ENCODE measurements at regions not wholly inside any gene's neighbourhood (a gene's known extent, or its start where the extent isn't known, plus 50 kb on each side); places are given as distances from the start of the nearest gene placed in this dataset.
"Not testable (repeated sequence)": the region's sequence is repeated elsewhere in the genome, so short reads cannot be mapped to it uniquely, and the experiment has no call there.

GRCh38 chr13:64546371-64546770 lies 2683.8 kb downstream of the PCDH9 start:
- no peak for DNase-seq

DNA sequence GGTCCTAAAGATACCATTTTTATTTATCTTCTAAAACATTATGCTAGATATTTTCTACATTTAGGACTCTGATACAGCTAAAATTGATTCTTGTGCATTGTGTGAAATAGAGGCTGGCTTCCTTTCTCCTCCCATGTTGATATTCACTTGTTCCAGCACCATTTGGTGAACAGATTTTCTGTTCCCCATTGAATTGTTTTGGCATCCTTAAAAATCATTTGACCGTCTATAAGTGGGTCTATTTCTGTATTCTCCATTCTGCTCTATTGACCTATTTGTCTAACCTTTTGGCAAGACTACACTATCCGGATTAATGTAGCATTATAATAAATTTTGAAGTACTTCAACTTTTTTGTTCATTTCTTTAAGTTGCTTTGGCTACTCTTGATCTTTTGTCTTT lies 2689.2 kb downstream of the PCDH9 start:
- DNase-seq = no peak

- no peak for DNase-seq
Observed at GRCh38 chr13:64540468-64540867, 2689.7 kb downstream of the PCDH9 start.

DNA sequence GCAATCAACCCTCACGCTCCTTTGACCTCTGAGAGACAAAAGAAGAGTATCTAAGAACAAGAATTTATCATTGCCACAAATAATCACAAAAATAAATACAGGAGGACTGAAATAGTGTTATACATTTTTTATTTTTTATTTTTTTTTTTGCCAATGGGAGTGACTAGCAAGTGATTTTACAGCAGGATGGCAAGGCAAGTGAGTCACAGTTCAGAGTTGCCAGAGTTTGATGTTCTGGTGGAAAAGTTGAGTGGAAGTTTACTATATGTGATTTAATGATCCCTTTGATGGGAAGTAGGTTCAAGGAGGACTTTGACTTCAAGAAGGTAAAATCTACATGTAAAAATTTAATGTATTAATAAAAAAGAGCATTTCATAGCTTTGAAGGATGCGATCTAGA lies 2691.4 kb downstream of the PCDH9 start:
- DNase-seq = no peak

GRCh38 chr13:64534302-64534701 lies 2695.8 kb downstream of the PCDH9 start:
- no peak for DNase-seq

DNA sequence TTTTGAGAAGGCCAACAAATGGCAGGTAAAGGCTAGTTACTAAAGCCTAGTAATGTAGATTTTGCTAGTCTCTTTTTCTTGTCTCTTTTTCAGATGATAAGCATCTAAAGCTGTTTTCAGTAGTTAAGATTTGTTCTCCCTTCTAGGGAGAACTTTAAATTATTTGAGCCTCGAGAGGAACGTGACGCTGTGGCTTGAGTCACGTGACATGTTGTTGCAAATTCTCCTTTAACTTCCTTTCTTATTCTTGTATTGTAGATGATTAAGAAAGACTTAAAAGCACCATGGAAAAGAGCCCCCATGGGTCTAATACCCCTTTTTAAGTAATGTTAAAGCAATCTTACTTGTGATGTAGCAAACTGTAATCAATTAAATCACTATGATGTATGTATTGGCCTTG lies 2698.7 kb downstream of the PCDH9 start:
- DNase-seq = no peak

DNA sequence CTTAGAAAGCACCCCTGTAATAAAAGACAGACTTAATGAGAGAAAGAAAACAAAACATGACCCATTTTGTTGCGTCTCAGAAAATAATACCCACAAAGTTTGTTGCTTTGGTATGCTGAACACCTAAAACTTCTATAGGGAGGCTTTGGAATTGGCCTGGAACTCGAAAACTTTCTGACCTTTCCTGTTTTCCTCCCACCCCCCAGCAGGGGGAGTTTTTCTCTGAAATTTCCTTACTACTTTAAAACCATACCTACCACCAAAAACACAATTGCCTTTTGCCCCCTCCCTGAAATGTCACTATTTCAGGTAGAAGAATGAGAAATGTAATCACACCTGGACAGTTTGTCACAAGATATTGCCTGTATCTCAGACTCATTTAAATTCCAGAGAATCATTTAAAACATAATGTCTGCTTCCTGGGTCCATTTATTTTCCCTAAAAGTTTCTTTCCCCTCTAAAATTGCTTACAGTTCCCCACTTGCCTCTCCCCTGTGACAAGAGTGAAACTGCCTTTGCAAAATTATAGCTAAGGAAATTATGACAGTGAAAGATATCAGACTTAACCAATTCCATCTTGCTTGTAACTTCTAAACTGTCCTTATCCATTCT lies 2700.2 kb downstream of the PCDH9 start:
- DNase-seq = no peak

DNA sequence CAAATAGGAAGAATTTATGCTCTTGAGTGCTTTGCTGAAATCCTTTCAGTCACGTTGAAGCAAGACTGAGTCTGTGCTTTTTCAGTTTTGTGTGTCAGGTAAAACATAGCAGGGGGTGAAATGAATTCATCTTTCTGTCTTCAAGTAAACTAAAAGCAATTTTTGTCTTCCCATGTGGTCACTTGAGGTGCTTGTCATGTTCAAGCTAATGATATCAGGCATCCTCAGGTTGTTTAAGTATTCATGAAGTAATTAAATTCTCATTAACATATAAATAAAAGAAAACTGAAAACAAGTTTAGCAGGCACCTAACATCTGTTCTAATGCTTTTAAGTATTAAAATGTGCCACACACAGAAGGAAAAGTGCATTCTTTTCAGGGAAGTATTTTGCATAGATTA lies 2701.3 kb downstream of the PCDH9 start:
- DNase-seq = no peak

DNA sequence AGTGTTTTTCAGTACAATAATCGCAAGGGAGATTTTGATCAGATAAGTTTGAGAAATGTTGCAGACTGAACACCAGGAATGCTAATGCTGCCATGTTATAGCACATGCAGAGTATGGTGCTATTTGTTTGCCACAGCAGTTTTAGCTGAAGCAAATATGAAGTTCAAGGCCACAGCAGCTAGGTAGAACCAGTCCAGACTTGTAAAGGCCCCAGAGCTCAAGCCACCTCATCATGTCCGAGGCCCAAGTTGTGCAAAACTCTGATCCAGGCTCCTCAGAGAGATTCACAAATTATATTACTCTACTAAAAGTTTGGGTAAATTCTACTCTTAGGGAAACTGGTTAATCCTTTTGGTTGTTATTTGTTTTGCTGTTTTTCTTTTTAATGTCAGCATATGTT lies 2702.6 kb downstream of the PCDH9 start:
- DNase-seq = no peak

GRCh38 chr13:64525687-64526086 lies 2704.4 kb downstream of the PCDH9 start:
- DNase-seq = no peak

DNA sequence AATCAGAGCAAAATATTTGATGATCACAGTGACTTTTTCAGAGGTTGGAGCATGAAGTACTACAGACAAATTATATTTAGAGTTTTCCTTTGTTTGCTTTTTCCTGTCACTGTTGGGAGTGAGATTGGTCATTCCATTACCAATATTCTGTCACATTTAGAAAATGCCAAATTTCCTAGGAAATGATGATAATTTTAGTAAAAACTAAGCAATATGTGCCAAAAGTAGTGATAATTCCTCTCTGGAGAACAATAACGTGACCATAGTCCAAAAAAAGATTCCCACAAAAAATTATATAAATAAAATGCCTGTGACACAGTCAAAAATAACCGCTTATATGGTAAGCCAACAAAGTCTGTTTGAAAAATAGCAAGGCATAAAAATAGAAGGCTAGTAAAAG lies 2719.4 kb downstream of the PCDH9 start:
- no peak for DNase-seq

GRCh38 chr13:64506246-64506645 lies 2723.9 kb downstream of the PCDH9 start:
- no peak for DNase-seq

- no peak for DNase-seq
Observed at GRCh38 chr13:64505336-64505910, 2724.7 kb downstream of the PCDH9 start.

DNA sequence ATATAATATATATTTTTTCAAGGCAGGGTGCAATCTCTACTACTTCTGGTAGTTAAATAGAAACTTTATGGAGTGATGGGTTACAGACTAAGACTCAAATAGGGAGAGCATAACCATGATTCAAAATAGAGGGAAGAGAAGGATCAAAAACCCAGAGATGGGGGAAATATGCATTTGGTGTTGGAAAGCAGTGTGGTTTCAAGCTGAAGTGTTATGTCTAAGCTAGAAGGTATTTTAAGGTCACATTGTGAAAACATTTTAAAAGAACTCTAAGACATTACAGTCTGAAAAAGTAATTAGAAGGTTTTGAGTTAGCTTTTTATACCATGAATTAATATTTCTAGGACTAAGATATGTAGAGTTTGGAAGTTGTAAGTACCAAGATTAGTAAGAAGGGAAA lies 2741.4 kb downstream of the PCDH9 start:
- no peak for DNase-seq

DNA sequence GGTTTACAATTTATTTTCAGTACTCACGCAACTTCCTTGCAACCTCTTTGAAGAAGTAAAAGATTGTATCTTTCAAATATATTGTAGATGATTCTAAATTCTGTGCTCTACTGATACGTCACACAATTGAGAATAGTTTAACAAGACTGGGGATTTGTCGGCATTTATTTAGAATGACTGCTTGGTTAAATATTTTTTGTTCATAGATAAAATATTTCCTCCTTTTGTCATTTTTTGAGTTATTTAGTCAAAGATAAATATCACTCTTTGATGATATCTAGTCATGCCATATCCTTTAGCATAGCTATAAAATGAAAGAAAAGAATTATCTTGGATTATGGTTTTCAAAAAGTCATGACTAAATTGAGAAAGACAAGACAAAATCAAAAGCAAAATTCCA lies 2747.8 kb downstream of the PCDH9 start:
- DNase-seq = no peak

DNA sequence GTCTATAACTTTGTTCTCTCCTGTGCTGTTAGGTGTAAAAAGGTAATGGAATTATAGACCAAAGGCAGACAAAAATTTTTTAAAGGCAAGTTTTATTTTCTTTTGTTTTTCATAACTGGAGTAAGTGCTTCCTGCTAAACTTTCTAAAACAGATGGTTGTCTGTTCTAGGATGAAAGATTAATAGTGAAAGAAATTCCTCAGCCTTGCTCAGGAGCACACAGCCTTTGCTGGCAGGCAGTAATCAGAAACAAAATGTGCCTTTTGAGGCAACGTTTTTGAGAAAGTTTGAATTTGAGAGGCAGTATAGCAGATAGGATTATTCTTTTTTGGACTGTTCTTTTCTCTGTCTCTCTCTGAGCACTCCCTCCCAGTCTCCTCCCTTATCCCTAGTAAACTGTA lies 2749.5 kb downstream of the PCDH9 start:
- no peak for DNase-seq

DNA sequence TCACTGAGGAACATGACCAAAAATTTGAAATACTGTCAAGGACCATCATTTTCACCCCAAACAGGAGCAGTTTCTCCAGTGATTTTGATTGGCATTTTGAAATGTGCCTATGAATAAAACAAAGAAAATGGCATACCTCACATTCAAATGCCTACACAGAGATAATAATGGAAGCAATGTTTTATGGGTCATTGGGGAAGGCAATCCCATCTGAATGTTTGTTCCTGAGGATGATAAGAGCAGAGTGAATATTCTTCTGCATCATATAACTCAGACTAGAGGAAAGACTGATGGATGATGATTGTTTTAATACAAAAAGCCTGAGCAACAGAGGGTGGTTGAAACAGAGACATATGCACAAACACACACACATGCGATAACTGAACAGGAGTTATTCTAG lies 2749.9 kb downstream of the PCDH9 start:
- DNase-seq = no peak

DNA sequence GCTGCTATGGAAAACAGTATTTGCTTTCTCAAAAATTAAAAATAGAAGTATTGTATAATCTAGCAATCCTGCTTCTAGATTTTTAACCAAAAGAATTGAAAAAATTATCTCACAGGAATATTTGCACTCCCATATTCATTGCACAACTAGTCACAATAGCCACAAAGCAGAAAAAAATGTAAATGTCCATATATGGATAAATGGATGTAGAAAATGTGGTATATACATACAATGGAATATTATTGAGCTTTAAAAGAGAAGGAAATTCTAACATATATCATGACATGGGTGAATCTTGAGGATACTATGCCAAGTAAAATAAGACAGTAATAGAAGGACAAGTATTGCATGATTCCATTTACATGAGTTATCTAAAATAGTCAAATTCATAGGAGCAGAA lies 2753.0 kb downstream of the PCDH9 start:
- no peak for DNase-seq

- DNase-seq = not testable (repeated sequence)
Observed at GRCh38 chr13:64476041-64476568, 2754.0 kb downstream of the PCDH9 start.

DNA sequence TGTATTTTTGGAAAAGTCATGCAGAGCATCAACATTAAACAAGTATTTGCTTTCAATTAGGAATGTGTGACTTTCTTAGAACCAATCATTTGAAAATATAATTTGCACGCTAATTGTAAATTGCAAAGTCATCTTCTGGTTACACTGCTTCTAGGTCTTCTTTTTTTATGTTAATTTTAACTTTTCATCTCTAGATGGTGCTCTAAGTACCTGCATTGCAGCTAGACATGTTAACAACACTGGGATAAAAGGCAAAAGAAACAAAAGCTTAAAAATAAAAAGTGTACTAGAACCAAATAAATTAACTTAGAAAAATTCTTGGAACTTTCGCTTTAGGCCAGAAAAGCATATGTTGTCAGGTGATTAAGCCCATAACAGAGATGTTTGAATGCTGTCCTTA lies 2758.2 kb downstream of the PCDH9 start:
- DNase-seq = no peak

GRCh38 chr13:64470751-64471150 lies 2759.4 kb downstream of the PCDH9 start:
- no peak for DNase-seq

DNA sequence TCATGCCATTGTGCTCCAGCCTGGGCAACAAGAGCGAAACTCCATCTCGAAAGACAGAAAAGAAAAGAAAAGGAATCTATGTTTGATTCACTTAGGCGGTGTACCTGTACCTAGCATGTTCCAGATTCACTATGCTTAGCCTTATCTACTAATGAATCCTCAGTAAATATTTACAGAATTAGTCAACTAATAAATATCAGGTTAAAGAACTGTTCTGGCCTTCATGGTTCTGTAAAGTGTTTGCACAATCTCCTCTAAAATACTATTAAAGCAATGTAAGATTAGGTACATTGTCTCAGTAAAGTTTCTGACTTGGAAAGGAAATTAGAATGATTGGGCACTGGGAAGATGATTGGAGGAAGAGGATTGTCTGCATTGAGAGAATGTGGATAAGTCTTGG lies 2770.4 kb downstream of the PCDH9 start:
- DNase-seq = no peak

DNA sequence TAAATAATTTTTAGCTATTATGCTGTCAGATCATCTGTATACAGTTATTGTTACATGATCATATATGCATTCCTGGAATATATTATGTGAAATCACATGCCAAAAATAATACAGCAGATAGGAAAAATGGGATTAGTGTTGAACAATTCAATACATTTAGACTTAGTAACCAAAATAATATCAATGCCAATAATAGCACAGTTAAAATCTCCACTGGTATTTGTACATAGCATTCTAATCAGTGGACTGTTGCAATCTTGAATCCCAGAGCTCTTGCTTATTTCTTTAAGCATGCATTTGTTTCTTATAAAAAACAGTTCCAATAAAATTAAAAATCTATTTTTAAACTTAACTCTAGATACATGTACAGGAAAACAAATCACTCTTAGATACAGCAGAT lies 2772.2 kb downstream of the PCDH9 start:
- DNase-seq = no peak

GRCh38 chr13:64455124-64455523 lies 2775.0 kb downstream of the PCDH9 start:
- no peak for DNase-seq
